GM18867 (cell line): ENCODE measurements at regions not wholly inside any gene's neighbourhood (a gene's known extent, or its start where the extent isn't known, plus 50 kb on each side); places are given as distances from the start of the nearest gene placed in this dataset.
"Not testable (repeated sequence)": the region's sequence is repeated elsewhere in the genome, so short reads cannot be mapped to it uniquely, and the experiment has no call there.

Experiments used
- ATAC-seq: cut with Tn5 transposase; IDR thresholded peaks from one replicate; pipeline ENCODE4 v1.9.1; 2021; ENCODE audit warnings: mild to moderate bottlenecking, moderate library complexity; ENCODE audit not compliant: unreplicated experiment

GRCh38 chr6:8652710-8653109 is 217.4 kb upstream of the SLC35B3 start:
- ATAC-seq = no peak

- ATAC-seq = no peak
These were observed 216.7 kb upstream of the SLC35B3 start for GRCh38 chr6:8651998-8652397.

- ATAC-seq = no peak
These were observed 209.9 kb upstream of the SLC35B3 start for GRCh38 chr6:8645212-8645611.

GRCh38 chr6:8644306-8644705 is 209.0 kb upstream of the SLC35B3 start:
- ATAC-seq = no peak

GRCh38 chr6:8642854-8643253 is 207.5 kb upstream of the SLC35B3 start:
- no peak for ATAC-seq

- no peak for ATAC-seq
These were observed 206.8 kb upstream of the SLC35B3 start for GRCh38 chr6:8642131-8642530.

GRCh38 chr6:8639928-8640649 is 204.7 kb upstream of the SLC35B3 start:
- ATAC-seq = no peak

GRCh38 chr6:8637896-8638597 is 202.7 kb upstream of the SLC35B3 start:
- ATAC-seq = no peak

GRCh38 chr6:8633762-8634161 is 198.4 kb upstream of the SLC35B3 start:
- ATAC-seq = no peak

- no peak for ATAC-seq
These were observed 193.4 kb upstream of the SLC35B3 start for GRCh38 chr6:8628736-8629135.

GRCh38 chr6:8628063-8628462 is 192.7 kb upstream of the SLC35B3 start:
- no peak for ATAC-seq

- no peak for ATAC-seq
These were observed 191.9 kb upstream of the SLC35B3 start for GRCh38 chr6:8627085-8627861.

- ATAC-seq = no peak
These were observed 189.3 kb upstream of the SLC35B3 start for GRCh38 chr6:8624665-8625064.

GRCh38 chr6:8623441-8623840 is 188.1 kb upstream of the SLC35B3 start:
- no peak for ATAC-seq

- no peak for ATAC-seq
These were observed 184.5 kb upstream of the SLC35B3 start for GRCh38 chr6:8619853-8620252.

- not testable (repeated sequence) for ATAC-seq
These were observed 184.1 kb upstream of the SLC35B3 start for GRCh38 chr6:8619408-8619807.

GRCh38 chr6:8608737-8609136 is 173.4 kb upstream of the SLC35B3 start:
- no peak for ATAC-seq

GRCh38 chr6:8589941-8590729 is 154.8 kb upstream of the SLC35B3 start:
- ATAC-seq = no peak

GRCh38 chr6:8588176-8588575 is 152.8 kb upstream of the SLC35B3 start:
- no peak for ATAC-seq

GRCh38 chr6:8583291-8583690 is 147.9 kb upstream of the SLC35B3 start:
- no peak for ATAC-seq

- ATAC-seq = no peak
These were observed 144.0 kb upstream of the SLC35B3 start for GRCh38 chr6:8579372-8579771.
